ENCODE measurements at regions not wholly inside any gene's neighbourhood (a gene's known extent, or its start where the extent isn't known, plus 50 kb on each side); places are given as distances from the start of the nearest gene placed in this dataset.

DNA sequence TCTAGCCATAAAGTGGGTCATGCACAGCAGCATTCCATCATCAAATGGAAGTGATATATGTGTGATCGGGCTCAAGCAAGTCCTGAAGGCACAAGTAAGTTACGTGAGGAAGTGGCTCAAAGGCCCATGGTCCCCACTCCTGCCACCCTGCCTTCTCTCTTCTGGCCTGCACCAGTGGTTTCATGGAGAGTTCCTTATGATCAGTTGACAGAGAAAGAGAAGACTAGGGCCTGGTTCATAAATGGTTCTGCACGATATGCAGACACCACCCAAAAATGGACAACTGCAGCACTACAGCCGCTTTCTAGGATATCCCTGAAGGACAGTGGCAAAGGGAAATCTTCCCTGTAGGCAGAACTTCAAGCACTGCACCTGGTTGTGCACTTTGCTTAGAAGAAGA is 412.6 kb upstream of the SMIM21 start:
- TF ChIP-seq POLR2A (IDR thresholded peaks at IDR 0.05; ENCODE audit: low read length) (no peak), GATA1 (IDR thresholded peaks at IDR 0.05; ENCODE audit: low read depth, low read length) (no peak)
